ENCODE measurements at regions not wholly inside any gene's neighbourhood (a gene's known extent, or its start where the extent isn't known, plus 50 kb on each side); places are given as distances from the start of the nearest gene placed in this dataset.

GRCh38 chr4:161187569-161187968, 976.2 kb downstream of the FSTL5 start:
- no peak for TF ChIP-seq POLR2A (IDR thresholded peaks at IDR 0.05; ENCODE audit: low read depth, low read length)
- no peak for TF ChIP-seq POLR2AphosphoS5 (IDR thresholded peaks at IDR 0.05; ENCODE audit: low read depth, low read length)
- no peak for TF ChIP-seq TAF1 (IDR thresholded peaks at IDR 0.05; ENCODE audit: low read depth, low read length)
- TF ChIP-seq POU2F2 (IDR thresholded peaks at IDR 0.05; ENCODE audit: low read depth, low read length): no peak
- no peak for TF ChIP-seq PAX5 (IDR thresholded peaks at IDR 0.05; ENCODE audit: insufficient read depth, low read length, severe bottlenecking)
